ENCODE measurements at regions not wholly inside any gene's neighbourhood (a gene's known extent, or its start where the extent isn't known, plus 50 kb on each side); places are given as distances from the start of the nearest gene placed in this dataset.

- no peak for DNase-seq (ENCODE audit: low spot score)
- in situ Hi-C loops (cut with MboI; ENCODE audit: low pct_unique_long_range_greater_than_20kb, low sequenced_read_pairs, unreplicated experiment) = no loop called here
- no peak for TF ChIP-seq CTCF (IDR thresholded peaks at IDR 0.05; ENCODE audit: extremely low read depth, insufficient read depth, missing control alignments)
Observed at GRCh38 chr2:5576015-5576414, 116.2 kb upstream of the SOX11 start.

GRCh38 chr2:5587766-5588165 lies 104.4 kb upstream of the SOX11 start:
- TF ChIP-seq CTCF (IDR thresholded peaks at IDR 0.05; ENCODE audit: extremely low read depth, insufficient read depth, missing control alignments) = no peak
- in situ Hi-C loops (cut with MboI; ENCODE audit: low pct_unique_long_range_greater_than_20kb, low sequenced_read_pairs, unreplicated experiment) = no loop called here
- DNase-seq (ENCODE audit: low spot score) = no peak

GRCh38 chr2:5588601-5589000 lies 103.6 kb upstream of the SOX11 start:
- DNase-seq (ENCODE audit: low spot score) = no peak
- in situ Hi-C loops (cut with MboI; ENCODE audit: low pct_unique_long_range_greater_than_20kb, low sequenced_read_pairs, unreplicated experiment) = no loop called here
- no peak for TF ChIP-seq CTCF (IDR thresholded peaks at IDR 0.05; ENCODE audit: extremely low read depth, insufficient read depth, missing control alignments)

- no peak for DNase-seq (ENCODE audit: low spot score)
- TF ChIP-seq CTCF (IDR thresholded peaks at IDR 0.05; ENCODE audit: extremely low read depth, insufficient read depth, missing control alignments) = no peak
- in situ Hi-C loops (cut with MboI; ENCODE audit: low pct_unique_long_range_greater_than_20kb, low sequenced_read_pairs, unreplicated experiment) = no loop called here
Observed at GRCh38 chr2:5589183-5589582, 103.0 kb upstream of the SOX11 start.

- no peak for DNase-seq (ENCODE audit: low spot score)
- no peak for TF ChIP-seq CTCF (IDR thresholded peaks at IDR 0.05; ENCODE audit: extremely low read depth, insufficient read depth, missing control alignments)
Observed at GRCh38 chr2:5590886-5591285, 101.3 kb upstream of the SOX11 start.

GRCh38 chr2:5592916-5593315 lies 99.3 kb upstream of the SOX11 start:
- no peak for TF ChIP-seq CTCF (IDR thresholded peaks at IDR 0.05; ENCODE audit: extremely low read depth, insufficient read depth, missing control alignments)
- no peak for DNase-seq (ENCODE audit: low spot score)
- in situ Hi-C loops (cut with MboI; ENCODE audit: low pct_unique_long_range_greater_than_20kb, low sequenced_read_pairs, unreplicated experiment) = no loop called here

More at GRCh38 chr2:5590886-5591285, 101.3 kb upstream of the SOX11 start:
- in situ Hi-C loops (cut with MboI; ENCODE audit: low pct_unique_long_range_greater_than_20kb, low sequenced_read_pairs, unreplicated experiment) = no loop called here

GRCh38 chr2:5594249-5594695 lies 97.9 kb upstream of the SOX11 start:
- in situ Hi-C loops (cut with MboI; ENCODE audit: low pct_unique_long_range_greater_than_20kb, low sequenced_read_pairs, unreplicated experiment) = no loop called here
- no peak for TF ChIP-seq CTCF (IDR thresholded peaks at IDR 0.05; ENCODE audit: extremely low read depth, insufficient read depth, missing control alignments)
- DNase-seq (ENCODE audit: low spot score) = no peak
